ENCODE measurements at regions not wholly inside any gene's neighbourhood (a gene's known extent, or its start where the extent isn't known, plus 50 kb on each side); places are given as distances from the start of the nearest gene placed in this dataset.

DNA sequence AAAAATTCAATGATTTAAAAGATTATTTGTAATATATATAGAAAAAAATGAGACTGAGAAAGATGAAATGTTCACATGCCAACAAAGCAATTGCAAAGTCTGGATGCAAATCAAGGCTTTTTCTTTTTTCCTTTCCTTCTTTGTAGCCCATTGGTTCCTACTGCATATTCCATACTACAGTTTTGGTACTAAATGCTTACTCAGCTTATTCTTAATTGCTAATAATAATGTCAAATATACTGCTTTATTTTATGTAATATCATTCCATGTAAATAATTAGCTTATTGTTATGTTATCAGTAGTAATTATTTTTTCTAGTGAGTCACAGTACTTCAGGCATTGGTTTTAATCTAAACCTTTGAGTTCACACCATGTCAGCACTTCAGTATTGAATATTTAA, 407.4 kb upstream of the LRRTM1 start:
- Histone ChIP-seq H3K27ac (no peak overlapping the region), H3K27me3 (no peaks in the 10 kb centered on the region), H3K4me3 (no peak overlapping the region), H3K9me3 (no peaks in the 10 kb centered on the region), H3K4me1 (ENCODE audit: insufficient read depth) (no peaks in the 10 kb centered on the region), H3K36me3 (no peaks in the 10 kb centered on the region)
- intact Hi-C loops (cut with DNase I): no loop called here
- TF ChIP-seq EP300 (IDR thresholded peaks at IDR 0.05) (no peak), POLR2A (IDR thresholded peaks at IDR 0.05) (no peak)
- TF ChIP-seq, protein P1, sequence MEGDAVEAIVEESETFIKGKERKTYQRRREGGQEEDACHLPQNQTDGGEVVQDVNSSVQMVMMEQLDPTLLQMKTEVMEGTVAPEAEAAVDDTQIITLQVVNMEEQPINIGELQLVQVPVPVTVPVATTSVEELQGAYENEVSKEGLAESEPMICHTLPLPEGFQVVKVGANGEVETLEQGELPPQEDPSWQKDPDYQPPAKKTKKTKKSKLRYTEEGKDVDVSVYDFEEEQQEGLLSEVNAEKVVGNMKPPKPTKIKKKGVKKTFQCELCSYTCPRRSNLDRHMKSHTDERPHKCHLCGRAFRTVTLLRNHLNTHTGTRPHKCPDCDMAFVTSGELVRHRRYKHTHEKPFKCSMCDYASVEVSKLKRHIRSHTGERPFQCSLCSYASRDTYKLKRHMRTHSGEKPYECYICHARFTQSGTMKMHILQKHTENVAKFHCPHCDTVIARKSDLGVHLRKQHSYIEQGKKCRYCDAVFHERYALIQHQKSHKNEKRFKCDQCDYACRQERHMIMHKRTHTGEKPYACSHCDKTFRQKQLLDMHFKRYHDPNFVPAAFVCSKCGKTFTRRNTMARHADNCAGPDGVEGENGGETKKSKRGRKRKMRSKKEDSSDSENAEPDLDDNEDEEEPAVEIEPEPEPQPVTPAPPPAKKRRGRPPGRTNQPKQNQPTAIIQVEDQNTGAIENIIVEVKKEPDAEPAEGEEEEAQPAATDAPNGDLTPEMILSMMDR (IDR thresholded peaks at IDR 0.05): no peak
- DNase-seq: no peak

DNA sequence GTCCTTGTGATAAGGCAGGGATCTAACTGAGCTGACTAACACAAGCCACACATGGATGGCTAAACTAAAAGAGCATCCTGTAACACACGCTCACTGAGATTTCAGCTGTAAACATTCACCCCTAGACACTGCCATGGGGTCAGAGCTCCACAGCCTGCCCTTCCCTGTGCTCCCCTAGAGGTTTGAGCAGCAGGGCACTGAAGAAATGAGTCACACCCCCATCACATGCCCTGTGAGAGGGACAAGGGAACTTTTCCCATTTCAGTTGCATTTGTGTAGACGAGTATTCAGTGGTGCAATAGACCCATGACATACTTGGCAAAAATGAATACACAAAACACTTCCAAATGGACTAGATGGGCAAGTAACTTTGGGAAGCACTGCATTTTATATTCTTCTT, 402.4 kb upstream of the LRRTM1 start:
- 42 to 58% (median 50%) methylated on average over 2 of the region's 2 CpGs for WGBS, 3 donors
- intact Hi-C loops (cut with DNase I): no loop called here
- H3K27me3 ChIP-seq: no peaks in the 10 kb centered on the region

DNA sequence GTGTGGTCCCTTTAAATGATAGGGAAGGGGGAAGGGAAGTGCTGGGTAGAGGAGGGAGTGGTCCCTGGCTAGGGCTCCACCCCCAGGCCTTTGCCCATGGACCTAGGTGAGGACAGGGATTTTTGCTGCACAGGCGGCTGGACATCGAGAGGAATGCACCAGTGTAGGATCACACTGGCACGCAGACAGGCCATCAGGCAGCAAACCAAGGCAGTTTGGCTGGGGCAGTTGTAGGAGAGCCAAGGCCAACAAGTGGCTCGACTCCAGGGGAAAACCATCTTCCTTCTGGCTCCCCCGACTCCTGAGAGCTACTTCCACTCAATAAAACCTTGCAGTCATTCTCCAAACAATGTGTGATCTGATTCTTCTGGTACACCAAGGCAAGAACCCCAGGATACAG, 402.0 kb upstream of the LRRTM1 start:
- Histone ChIP-seq H3K4me1 (ENCODE audit: insufficient read depth) (no peaks in the 10 kb centered on the region), H3K27me3 (no peaks in the 10 kb centered on the region), H3K27ac (no peak overlapping the region), H3K36me3 (no peaks in the 10 kb centered on the region), H3K9me3 (no peaks in the 10 kb centered on the region), H3K4me3 (no peak overlapping the region)
- intact Hi-C loops (cut with DNase I): no loop called here
- WGBS, 3 donors: 78 to 93% (median 82%) methylated on average over 5 of the region's 5 CpGs
- DNase-seq: no peak
- TF ChIP-seq POLR2A (IDR thresholded peaks at IDR 0.05): no peak
- TF ChIP-seq, protein P1 (IDR thresholded peaks at IDR 0.05): no peak

More for the DNA sequence above, 402.4 kb upstream of the LRRTM1 start:
- H3K4me3 ChIP-seq: no peak overlapping the region
- DNase-seq: no peak
- no peaks in the 10 kb centered on the region for H3K36me3 ChIP-seq
- H3K27ac ChIP-seq: no peak overlapping the region
- H3K4me1 ChIP-seq (ENCODE audit: insufficient read depth): no peaks in the 10 kb centered on the region
- TF ChIP-seq, protein P1 (IDR thresholded peaks at IDR 0.05): no peak
- no peak for TF ChIP-seq EP300 (IDR thresholded peaks at IDR 0.05)
- TF ChIP-seq POLR2A (IDR thresholded peaks at IDR 0.05): no peak
- no peaks in the 10 kb centered on the region for H3K9me3 ChIP-seq

DNA sequence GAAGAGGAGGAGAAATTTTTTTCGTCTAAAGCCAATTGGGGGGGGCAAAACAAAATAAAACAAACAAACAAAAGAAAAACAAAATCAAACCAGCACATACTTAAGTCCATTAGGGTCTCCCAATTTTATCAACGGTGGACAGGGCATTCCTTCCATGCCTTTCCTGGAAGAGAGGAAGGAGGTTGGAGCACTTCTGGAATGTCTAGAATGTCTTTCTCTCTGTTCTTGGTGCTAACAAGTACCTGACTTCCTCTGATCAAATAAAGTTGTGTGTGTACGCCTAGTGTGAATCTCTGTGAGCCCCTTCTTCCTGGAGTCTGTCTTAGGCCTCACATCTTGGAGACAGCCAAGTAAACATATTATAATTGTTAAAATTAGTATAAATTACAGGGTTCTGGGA, 399.0 kb upstream of the LRRTM1 start:
- 30 to 39% (median 32%) methylated on average over 3 of the region's 3 CpGs for WGBS, 3 donors
- Histone ChIP-seq H3K4me3 (no peak overlapping the region), H3K27me3 (no peaks in the 10 kb centered on the region), H3K4me1 (ENCODE audit: insufficient read depth) (no peaks in the 10 kb centered on the region), H3K9me3 (no peaks in the 10 kb centered on the region), H3K27ac (no peak overlapping the region), H3K36me3 (no peaks in the 10 kb centered on the region)
- intact Hi-C loops (cut with DNase I): no loop called here
- DNase-seq: no peak
- TF ChIP-seq EP300 (IDR thresholded peaks at IDR 0.05) (no peak), POLR2A (IDR thresholded peaks at IDR 0.05) (no peak)
- TF ChIP-seq, protein P1 (IDR thresholded peaks at IDR 0.05): no peak

DNA sequence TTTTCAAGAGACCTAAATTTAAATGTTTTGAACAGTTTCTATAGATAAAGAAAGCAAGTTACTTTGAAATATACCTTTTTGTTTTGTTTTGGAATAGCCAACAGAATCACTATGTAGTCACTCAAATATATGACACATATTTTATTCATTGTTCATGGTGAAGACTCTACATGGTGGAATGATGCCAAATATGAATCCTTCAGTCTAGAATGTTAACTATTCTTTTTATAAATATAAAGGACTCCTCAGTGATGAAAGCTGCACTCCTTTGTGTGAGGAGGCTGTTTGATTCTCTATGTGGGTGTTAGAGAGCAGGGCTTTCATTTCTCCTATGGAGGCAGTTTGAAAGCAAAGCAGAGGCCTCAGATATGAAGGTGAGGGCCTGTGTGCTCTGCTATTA, 396.4 kb upstream of the LRRTM1 start:
- no peak for DNase-seq
- intact Hi-C loops (cut with DNase I): no loop called here
- no peaks in the 10 kb centered on the region for H3K36me3 ChIP-seq

More for the DNA sequence above, 396.4 kb upstream of the LRRTM1 start:
- H3K9me3 ChIP-seq: no peaks in the 10 kb centered on the region
- H3K27ac ChIP-seq: no peak overlapping the region
- no peaks in the 10 kb centered on the region for H3K27me3 ChIP-seq
- H3K4me3 ChIP-seq: no peak overlapping the region
- no peak for TF ChIP-seq POLR2A (IDR thresholded peaks at IDR 0.05)
- TF ChIP-seq, protein P1 (IDR thresholded peaks at IDR 0.05): no peak
- H3K4me1 ChIP-seq (ENCODE audit: insufficient read depth): no peaks in the 10 kb centered on the region

All from ovary (tissue), 7 donors.